Omental fat pad (tissue), 3 donors: ENCODE measurements at regions not wholly inside any gene's neighbourhood (a gene's known extent, or its start where the extent isn't known, plus 50 kb on each side); places are given as distances from the start of the nearest gene placed in this dataset.

Source experiments
- ATAC-seq: fragments of 150-250 bp; one replicate; pipeline ENCODE4 v1.9.1; 2016; ENCODE audit warnings: mild to moderate bottlenecking, moderate library complexity; ENCODE audit not compliant: low FRiP score
- DNase-seq: peaks from one replicate; pipeline ENCODE4 v3.0.0-alpha.2; 2019; ENCODE audit warnings: low spot score
- TF ChIP-seq, protein P1 (sequence below), 3 donors: fragments of 450-650 bp; IDR thresholded peaks; one replicate each; pipeline ENCODE4 v1.5.1; 2016 to 2017; ENCODE audit warnings: antibody characterized with exemption in 3 of 3, mild to moderate bottlenecking in 3 of 3, moderate library complexity in 2 of 3

DNA sequence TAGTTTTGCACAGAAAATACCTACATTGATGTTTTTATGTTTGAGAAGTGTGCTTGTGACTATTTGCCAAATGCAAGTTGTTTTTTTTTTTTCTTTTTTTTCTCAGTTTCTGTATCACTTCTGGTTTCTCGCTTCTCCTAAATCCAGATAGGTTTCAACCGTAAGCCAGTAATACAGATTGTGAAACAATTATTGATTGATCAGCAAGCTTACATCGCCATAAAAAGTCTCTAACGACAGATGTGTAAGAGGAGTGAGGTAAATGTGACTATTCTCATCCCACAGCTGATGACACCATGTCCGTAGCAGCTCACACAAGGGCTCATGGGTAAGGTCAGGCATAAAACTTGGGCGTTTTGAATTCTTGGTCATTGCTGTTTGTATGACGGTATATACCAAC is 202.8 kb upstream of the AKR1E2 start:
- no peak for ATAC-seq
- DNase-seq = no peak
- TF ChIP-seq, protein P1, sequence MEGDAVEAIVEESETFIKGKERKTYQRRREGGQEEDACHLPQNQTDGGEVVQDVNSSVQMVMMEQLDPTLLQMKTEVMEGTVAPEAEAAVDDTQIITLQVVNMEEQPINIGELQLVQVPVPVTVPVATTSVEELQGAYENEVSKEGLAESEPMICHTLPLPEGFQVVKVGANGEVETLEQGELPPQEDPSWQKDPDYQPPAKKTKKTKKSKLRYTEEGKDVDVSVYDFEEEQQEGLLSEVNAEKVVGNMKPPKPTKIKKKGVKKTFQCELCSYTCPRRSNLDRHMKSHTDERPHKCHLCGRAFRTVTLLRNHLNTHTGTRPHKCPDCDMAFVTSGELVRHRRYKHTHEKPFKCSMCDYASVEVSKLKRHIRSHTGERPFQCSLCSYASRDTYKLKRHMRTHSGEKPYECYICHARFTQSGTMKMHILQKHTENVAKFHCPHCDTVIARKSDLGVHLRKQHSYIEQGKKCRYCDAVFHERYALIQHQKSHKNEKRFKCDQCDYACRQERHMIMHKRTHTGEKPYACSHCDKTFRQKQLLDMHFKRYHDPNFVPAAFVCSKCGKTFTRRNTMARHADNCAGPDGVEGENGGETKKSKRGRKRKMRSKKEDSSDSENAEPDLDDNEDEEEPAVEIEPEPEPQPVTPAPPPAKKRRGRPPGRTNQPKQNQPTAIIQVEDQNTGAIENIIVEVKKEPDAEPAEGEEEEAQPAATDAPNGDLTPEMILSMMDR (IDR thresholded peaks at IDR 0.05) = no peak

DNA sequence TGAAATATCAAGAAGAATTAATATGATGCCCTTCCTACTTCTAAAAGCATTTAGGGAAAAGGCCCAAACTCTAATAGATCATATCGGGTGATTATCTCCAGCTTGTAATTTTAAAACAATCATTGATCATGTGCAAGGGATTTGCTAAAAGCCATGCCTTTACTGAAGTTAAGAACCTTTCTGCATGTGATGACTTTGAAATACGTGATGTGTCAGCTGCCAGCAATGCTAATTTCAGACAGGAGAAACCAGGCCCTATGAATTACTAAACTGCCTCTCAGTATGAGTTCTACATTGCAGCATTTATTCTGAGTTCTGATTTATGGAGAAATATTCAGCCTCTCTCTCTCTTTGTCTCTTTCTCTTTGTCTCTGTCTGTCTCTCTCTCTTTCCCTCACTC is 203.6 kb upstream of the AKR1E2 start:
- DNase-seq = no peak
- ATAC-seq = no peak
- TF ChIP-seq, protein P1 (IDR thresholded peaks at IDR 0.05) = no peak

DNA sequence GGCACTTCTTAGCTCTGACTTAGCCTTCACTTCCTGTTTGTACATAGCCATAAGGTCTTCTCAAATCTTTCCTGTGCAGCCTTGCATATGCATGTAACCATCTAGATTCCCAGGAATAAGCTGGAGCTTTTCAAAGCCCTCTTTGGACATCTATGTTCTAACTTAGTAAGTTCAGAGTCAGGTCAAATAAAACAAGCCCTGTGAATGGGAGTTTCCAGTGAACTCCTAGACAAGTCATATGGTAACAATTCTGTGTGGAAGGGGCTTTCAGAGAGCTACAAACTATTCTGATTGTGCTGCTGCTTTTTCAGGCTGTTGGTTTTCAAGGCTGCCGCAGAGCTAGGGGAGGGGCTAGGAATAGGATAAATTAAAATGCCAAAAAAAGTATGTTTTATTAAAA is 208.4 kb upstream of the AKR1E2 start:
- no peak for DNase-seq
- ATAC-seq = no peak
- TF ChIP-seq, protein P1 (IDR thresholded peaks at IDR 0.05) = no peak

DNA sequence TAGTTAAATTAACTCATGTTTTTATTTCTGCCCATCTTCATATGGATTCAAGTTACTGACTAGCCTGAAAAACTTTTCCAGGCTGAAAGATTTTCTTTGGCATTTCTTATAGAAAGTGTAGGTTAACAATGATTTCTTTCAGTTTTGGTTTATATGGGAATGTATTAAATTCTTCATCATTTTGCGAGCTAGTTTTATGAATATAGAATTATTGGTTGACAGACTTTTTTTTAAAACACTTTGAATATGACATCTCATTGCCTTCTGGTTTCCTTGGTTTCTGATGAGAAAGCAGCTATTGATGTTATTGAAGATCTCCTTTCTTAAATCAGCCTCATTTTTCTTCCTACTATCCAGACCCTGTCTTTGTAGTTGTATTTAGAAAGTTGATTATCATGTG is 211.0 kb upstream of the AKR1E2 start:
- TF ChIP-seq, protein P1 (IDR thresholded peaks at IDR 0.05) = no peak
- ATAC-seq (no peak), DNase-seq (no peak)

DNA sequence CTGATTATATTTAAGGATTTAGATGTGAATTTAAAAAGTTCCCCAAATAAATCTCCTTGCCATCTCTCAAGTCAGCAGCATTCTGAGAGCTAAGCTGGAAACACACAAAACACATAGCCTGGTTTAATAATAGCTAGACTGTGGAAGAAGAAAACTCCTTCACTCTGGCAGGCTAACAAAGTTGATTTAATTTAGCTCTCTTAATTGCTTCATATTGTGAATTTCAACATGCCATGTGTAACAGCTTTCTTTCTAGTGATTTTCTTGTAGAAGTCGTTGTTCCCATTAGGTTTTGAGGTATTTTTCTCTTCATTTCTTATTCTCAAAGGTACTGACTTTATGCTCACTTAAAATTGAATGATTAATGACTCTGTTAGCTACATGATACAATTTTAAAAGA is 216.8 kb upstream of the AKR1E2 start:
- ATAC-seq = no peak
- DNase-seq = no peak
- TF ChIP-seq, protein P1 (IDR thresholded peaks at IDR 0.05) = no peak

DNA sequence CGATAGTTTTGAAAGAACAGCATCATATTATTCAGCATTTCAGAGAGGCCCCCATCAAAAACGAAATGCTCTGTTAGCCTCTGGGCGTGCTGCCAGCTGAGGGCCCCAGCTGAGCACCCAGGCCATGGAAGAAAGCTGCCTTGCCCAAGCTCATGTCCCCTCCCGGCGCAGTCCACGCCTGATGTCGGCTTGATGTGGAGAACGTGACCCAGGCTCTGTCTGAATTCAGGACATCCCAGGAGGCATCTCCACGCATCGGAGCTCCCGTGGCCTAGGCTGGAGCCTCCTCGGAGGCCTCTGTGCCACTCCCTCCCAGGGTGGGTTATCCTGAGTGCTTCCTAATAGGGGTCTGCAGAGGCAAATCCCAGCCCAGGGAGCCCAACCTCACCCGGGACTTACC is 218.3 kb upstream of the AKR1E2 start:
- ATAC-seq (no peak), DNase-seq (no peak)

More for the DNA sequence above, 218.3 kb upstream of the AKR1E2 start:
- TF ChIP-seq, protein P1 (IDR thresholded peaks at IDR 0.05) = no peak
